GDM1 (cell line): ENCODE measurements at regions not wholly inside any gene's neighbourhood (a gene's known extent, or its start where the extent isn't known, plus 50 kb on each side); places are given as distances from the start of the nearest gene placed in this dataset.

ENCODE experiments used
- DNase-seq: peaks from one replicate; lab custom pipeline; 2025; lab: John Stamatoyannopoulos, UW

DNA sequence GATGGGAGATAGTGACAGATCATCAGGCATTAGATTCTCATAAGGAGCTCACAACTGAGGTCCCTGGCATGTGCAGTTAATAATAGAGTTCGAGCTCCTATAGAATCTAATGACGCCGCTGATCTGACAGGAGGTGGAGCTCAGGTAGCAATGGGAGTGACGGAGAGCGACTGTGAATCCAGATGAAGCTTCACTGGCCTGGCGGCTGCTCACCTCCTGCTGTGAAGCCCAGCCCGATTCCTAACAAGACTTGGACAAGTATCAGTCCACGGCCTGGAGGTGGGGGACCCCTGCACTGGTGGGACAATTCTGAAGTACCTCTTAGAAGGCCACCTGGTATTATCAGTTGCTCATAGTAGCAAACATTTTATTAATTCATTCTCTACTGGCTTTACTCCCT, 377.9 kb upstream of the ITGA1 start:
- DNase-seq = no peak

DNA sequence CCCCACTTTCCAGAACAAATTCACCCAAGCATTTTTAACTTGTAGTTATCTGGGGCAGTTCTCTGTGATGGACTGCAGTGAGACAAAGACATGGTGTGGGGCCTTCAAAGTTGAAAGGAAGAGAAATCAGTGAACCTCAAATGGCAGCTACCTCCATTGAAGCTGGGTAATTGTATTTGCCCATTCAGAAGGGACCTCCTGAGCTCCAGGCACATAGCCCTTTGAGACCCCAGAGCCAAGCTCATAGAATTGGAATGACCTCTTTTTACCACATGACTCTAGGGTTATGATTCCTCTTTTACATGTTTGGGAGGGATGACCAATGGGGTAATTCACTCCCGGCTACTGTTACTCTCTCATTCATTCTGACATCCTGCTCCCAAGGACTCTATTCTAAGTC, 368.4 kb upstream of the ITGA1 start:
- no peak for DNase-seq

DNA sequence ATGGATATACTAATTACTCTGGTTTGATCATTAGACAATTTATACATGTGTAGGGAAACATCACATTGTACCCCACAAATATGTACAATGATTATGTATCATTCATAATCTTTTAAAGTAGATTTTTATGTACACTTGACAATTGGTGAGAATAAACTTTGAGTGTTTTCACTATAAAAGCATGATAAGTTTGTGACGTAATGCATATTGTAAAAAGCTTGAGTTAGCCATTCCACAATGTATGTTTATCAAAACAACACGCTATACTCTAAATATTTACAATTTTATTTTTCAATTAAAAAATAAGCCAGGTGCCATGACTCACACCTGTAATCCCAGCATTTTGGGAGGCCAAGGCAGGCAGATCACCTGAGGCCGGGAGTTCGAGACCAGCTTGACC, 360.1 kb upstream of the ITGA1 start:
- no peak for DNase-seq

DNA sequence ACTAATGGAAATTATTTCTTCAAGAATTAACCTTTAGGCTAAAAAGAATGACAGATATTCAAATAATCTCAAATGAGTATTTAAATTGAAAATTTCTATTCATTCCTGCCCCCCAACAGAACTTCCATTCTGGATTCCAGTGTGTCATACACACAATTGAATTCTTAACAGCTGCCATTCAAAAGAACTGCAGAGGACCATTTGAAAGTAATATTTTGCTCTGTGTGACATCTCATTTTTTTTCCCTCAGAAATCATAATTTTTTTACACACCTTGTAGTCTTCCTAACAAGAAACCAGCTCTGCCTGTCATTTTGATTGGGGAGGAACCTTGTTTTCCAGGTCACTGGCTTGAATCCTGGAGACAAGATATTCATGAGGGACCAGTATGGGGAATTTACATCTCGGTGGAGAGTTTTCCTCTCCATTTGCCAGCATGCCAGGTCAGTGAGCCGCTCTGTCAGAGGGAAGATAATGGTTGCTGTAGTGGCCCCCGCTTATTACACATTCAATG, 358.7 kb upstream of the ITGA1 start:
- DNase-seq = no peak

DNA sequence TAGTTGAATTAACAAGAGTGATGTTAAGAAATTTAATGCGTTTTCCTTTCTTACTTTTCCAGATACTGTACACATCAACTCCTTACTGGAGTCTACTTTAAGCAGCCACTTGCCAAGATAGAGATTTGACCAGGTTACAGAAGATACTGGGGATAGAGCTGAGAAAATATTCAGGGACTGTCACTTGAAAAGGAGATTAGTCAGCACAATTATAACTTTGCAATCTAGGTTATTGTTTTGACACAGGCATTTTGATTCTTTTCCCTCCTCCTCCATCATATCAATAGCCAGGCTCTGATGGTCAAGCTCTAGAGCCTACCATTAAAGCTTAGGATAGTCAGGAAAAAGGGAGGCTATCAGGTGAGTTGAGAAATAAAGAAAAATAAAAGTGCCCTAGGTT, 345.9 kb upstream of the ITGA1 start:
- no peak for DNase-seq

DNA sequence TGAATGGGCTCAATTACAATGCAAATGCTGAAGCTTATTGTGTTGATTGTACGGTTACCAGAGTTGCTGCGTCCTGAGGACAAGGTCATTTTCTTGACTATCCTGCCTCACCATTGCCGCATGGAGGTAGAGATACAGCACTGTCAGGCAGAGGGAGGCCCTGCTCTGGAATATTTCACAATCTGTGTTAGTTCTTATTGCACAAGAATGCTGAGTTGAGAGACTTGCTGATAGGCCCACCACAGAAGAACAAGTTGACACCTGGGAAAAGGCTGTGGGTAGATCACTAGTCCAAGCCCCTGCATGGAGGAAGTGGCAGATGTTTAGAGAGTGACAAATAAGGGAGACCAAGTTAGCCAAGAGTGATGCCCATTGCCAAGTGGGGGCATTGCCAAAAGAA, 344.5 kb upstream of the ITGA1 start:
- no peak for DNase-seq

DNA sequence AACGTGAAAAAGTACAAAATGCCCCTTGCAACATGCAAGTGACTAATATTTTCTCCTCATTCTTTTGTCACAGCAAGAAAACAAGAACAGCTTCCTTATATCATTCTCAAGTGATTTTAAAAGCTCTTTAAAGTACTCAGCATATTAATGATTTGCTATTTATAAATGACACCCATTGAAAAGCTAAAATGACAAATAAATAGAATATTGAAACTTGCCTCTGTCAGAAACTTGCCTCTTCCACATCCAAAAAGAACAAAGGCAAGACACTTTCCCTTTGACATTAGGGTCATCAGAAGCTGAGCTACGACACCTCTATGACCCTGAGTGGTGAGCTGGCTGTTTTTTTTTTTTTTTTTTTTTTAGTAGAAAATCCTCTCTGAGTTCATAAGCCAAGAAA, 339.6 kb upstream of the ITGA1 start:
- no peak for DNase-seq

DNA sequence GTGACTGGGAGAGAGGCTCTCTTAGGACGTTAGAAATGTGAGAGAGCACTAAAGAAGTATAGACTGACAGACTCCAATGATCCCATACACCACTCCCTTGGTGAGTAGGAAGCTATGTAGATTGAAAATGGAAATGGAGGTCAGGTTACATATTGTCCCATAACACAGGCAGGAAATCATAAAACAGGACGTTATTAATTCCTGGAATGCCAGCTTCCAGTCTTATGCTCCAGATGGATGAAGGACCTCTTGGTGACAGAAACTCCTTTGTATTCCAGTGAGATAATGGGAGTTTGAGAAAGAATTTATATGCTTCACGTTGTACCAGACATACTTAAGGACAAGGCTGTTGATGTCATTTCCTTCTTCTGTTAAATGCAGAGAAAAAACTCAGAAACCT, 338.2 kb upstream of the ITGA1 start:
- no peak for DNase-seq

DNA sequence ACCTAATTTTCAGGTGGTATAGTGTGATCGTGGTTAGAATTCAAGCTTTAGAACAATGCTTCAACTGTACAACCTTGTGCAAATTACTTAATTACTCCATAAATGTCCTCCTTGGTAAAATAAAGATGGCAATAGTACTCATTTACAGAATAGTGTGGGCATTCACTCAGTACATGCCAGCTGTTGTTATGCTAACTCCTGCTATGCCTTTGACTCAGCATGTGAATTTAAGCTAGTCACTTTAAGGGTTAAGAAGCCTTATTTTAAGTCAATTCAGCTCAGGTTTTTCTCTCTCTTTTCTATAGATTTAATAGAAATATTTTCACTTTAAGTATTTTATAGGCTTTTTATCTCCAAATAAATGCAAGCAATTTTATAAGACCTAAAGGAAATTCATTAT, 335.6 kb upstream of the ITGA1 start:
- DNase-seq = no peak

DNA sequence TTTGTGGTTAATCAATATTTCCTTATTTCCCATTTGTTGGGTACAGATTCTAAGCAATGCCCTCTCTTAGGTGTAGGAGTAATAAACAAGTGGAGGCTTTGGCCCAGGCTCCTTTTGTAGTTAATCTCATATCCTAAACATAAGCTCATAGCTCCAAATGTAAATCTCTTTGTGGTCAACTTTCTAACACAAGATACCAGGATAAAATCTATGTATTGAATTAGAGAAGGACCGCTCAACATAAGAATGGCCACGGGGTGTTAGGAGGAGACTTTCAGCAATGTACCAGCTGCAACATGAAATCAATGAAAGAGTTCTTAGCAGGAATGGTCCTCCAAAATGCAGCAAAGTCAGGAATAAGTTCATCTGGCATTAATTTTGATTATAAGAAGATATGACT, 334.5 kb upstream of the ITGA1 start:
- DNase-seq = no peak

DNA sequence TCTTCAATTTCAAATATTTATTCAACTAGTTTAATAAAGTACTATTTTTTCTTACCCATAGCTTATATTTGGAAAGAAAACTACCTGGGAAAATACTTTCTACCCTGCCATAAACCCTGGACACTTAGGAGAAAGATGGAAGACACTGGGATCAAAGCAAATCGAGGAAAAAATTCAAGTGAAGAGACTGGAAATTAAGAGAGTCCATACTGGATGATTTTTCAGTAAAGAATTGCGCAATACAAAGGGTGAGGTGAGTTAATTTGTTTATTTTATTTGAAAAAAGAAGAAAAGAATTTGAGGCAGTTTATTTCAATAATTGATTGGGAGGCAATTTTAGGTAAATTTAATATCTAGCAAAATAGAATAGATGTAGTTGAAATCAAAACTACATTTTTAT, 331.8 kb upstream of the ITGA1 start:
- DNase-seq = no peak

DNA sequence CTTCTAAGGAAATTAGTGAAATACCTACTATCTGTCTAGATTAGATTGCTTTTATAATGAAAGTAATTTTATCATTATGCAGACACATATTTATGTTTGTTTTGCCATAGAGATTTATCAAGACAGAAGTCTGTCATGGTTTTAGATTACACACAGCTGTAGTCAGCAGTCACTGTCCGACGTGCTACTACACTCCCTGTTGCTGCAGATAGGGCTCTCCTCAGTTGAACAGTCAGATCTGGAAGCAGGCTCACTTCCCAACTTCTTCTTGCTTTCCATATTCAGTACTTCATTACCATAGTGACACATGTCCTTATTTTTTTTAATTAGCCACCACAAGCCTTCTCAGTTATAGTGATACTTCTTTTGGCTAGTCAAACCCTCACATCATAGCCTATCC, 329.9 kb upstream of the ITGA1 start:
- DNase-seq = no peak

DNA sequence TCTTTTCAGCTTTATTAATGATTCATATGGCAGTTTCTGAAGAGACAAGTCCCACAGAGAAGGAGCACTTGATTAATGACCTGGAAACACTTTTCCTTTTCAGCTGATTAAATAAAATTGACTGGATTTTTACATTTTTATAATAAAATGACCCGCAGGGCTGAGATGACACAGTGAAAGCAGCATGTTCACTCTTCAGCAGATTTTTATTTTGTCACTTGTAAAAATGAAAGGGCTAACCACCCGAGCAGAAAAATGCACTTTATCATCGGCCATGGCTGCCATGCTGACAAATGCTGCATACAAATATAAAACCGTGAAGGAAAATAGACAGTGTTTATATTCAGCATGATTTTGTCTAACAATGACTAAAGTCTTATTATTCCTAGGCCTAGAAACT, 321.6 kb upstream of the ITGA1 start:
- DNase-seq = no peak

DNA sequence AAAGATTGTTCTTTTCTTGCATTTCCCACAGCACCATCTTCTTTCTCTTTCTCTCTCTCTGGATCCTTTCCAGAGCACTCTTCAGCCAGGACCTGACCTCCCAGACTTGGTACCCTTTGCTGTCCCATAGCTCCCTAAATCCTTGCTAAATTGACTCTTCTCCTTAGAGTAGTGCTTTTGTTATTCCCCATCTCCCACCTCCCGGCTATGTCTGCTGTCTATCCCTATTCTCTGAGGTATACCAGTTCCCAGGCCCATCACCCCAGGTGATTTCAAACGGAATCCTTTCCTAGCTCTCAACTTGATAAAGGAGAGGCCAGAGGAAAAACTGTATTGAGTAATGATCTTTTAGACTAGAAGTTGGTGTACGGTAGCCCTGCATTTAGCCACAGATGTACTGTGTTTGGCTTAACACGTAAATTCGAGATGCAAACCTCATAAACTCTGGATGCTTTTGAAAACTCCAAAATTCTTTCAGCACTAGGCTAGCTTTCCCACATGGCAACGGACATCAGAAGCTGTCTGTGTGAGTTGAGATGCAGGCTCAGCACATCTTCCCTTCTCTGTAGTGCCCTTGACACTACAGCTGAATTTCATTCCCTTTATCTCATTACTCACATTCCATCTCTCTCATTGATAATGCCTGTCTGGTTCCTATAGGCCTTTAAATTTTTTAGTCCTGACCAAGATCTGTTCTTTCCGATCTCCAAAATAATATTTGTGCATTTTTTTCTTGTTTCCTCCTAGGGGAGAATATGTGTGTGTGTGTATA, 320.8 kb upstream of the ITGA1 start:
- DNase-seq = no peak

DNA sequence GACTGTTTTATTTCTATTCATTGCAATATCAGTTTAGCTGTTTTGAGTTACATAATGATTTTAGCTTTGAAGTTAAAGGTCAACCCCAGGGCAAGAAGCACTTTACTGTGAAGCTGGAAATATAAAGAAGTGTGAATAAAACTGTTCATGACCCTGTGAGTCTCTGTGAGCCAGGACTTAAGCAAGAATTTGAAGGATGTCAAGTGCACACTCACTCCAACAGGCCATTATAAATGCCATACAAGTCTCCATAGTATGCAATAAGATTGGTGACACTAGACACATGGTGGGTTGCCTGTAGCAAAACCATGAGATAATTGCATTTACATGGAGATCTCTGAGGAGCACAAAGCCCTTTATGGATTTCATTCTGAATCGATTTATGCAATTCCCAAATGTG, 318.7 kb upstream of the ITGA1 start:
- DNase-seq = no peak

DNA sequence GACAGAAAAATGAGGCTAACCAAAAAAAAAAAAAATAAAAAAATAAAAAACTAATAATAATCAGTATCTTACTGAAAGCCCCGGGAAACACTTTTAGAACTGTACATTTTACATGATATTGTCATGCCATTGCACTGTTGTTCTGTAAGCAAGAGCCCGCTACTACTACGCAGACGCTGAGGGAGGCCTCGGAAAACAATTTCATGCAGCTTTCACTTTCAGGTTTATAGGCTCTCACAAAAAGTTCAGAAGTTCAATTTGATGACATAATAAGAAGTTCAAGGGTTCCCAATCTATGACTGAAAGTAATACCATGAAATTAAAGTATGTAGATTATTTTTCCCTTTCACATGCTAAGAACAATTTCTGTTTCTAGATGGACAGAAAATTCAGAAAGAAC, 318.3 kb upstream of the ITGA1 start:
- no peak for DNase-seq

DNA sequence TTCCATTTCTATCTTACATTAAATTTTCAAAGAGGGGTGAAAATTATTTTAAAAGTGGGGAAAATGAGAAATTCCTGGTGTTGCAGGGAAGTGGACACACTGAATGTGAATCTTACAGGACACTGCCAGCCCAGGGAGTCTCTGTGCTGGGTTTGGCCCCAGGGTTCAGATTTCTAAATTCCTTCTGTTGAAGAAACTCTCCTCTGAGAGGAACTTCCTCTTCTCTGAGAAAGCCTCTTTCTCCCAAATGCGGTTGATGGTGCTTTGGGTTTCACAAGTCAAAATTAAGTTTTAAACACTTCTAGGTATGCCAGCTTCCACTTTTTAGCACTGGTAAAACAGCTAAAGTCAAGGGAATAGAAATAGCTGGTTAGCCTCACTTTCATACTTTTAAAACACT, 317.9 kb upstream of the ITGA1 start:
- no peak for DNase-seq

DNA sequence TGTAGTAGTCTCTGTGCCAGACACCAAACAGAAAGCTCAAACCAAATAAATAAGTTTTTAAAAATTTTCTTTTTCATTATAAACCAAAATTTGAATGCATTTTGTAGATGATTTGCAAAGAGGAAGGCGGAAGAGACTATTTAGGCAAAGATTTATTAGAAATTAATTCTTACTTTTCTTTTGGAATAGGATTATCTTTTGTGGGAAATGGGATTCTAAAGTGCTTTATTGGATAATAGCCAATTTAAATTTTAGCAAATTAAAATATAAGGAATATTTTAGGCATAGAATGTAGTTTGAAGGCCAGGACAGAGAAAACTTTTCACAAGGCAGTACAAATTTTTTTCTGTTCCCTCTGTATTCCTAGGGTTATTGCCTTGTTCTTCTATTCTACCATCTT, 311.4 kb upstream of the ITGA1 start:
- no peak for DNase-seq

DNA sequence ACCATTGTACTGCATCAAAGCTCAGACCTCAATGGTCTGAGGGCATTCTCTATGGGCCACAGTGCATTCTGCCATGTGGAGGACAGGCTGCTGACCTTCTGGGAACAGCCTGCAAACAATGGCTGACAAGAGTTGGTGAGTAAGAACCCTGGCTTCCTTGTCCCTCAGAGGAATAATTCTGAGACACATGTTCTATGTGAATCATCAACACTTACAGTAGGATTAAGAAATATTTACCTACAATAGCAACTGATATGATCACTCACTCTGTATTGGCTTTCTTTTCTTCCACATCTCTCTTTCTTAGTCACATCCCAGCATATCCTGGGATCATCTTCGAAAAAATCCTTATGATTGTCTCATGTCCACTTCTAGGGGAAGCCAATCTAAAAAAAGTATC, 306.5 kb upstream of the ITGA1 start:
- no peak for DNase-seq

DNA sequence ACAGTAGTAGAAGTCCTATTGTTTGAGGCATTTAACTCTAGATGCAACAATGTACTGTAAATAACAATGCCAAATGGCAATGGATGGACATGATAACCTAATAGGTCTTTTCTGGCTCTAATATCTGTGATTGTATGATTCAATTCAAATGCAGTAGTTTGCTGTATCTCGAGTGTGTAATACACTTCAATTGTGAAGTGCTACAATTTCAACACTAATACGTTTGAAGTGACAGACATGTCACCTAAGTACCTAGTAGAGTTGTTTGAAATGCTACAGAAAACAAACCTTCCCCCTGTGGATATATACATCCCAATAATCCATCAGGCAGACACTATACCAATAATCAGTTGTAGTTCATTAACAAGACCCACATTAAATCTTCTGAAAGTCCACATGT, 305.9 kb upstream of the ITGA1 start:
- DNase-seq = no peak

DNA sequence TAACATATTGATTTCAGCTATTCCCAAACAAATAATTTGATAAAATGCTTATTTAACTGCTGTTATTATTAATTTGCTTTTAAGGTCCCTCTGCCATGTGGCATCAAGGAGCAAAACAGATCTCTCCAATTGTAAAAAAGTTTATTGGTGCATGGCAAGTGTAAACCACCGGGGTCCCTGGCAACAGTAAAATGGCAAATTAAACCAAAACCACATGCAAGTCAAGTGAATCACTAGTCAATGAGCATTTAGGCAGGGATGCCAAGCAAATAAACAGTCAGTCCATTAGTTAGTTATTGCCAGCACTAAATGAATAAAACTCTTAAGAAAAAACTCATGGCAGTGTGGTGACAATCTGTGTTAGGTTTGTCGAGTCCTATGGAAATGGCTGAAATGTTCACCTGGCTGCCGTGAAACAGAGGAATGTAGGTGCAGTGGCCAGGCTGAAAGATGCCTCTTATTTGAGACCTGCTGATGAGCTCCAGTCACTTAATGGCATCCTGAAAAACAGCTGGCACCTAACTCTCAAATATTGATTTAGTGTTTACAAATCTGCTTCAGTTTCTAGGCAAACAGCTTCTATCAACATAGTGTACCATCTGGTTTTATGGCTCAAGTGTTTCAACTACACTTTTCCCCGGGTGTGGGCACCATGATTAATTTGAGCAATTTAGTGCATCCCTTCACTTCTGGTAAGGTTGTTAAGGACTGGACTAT, 296.5 kb upstream of the ITGA1 start:
- DNase-seq = no peak

DNA sequence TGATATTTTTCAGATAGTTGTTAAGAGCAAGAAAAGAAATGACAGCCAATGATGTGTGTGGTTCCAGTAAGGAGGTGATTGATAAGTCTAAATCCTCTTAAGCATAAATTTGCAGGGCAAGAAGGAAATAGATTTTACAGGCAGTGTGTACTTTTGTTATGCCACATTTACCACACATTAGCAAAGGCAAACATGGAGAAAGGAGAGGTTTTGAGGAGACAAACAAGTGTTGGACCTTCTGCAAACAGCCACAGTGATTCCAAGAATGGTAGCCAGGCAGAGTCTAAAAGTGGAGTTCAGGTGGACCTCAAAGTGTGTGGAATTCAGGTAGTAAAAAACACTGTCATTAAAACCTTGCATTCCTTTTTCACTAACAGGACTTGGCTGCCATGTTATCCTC, 295.9 kb upstream of the ITGA1 start:
- no peak for DNase-seq

DNA sequence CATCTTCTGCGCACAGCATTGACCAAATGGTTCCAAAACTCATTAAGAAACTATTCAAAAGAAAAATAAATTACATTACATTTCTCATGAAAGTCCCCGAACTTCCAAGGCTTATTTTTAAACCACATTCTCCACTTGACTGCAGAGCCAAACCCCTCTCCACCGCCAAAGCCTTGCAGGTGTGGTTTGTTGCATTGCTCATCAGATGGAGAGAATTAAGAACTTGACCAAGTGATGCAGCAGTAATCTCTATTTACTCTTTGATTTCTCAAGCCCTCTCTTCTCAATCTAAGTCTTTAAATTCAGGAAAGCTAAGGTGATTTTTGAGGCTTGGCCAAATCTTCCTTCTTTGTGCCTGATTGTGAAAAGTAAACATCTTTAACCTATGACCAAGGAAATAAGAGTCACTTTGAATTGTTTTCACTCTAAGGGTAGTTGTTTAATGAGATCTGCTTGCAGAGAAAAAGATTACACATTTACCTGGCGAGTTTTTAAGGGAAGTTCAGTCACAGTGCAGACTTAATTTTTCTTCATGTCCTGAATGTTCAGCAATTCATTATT, 290.5 kb upstream of the ITGA1 start:
- no peak for DNase-seq
